Colonic mucosa (tissue), 4 donors: ENCODE measurements at regions not wholly inside any gene's neighbourhood (a gene's known extent, or its start where the extent isn't known, plus 50 kb on each side); places are given as distances from the start of the nearest gene placed in this dataset.

Experiments used
- DNase-seq: peaks from one replicate; pipeline ENCODE4 v3.0.0-alpha.2; 2020
- H3K27ac ChIP-seq: fragments of 200-600 bp; one replicate; pipeline ENCODE4 v1.8.0; 2021
- H3K27me3 ChIP-seq: fragments of 200-600 bp; one replicate; pipeline ENCODE4 v1.8.0; 2021
- H3K36me3 ChIP-seq: fragments of 200-600 bp; one replicate; pipeline ENCODE4 v1.8.0; 2021
- H3K4me1 ChIP-seq: fragments of 200-600 bp; one replicate; pipeline ENCODE4 v1.8.0; 2021; ENCODE audit warnings: mild to moderate bottlenecking
- H3K4me3 ChIP-seq: fragments of 200-600 bp; one replicate; pipeline ENCODE4 v1.8.0; 2021
- H3K9ac ChIP-seq, 2 donors: one replicate each; pipeline ENCODE4 v1.7.0; 2013; ENCODE audit warnings: control low read depth in 2 of 2, low read depth in 2 of 2, low read length in 2 of 2
- H3K9me3 ChIP-seq: fragments of 200-600 bp; one replicate; pipeline ENCODE4 v1.8.0; 2021
- intact Hi-C: fragments of 100-400 bp; cut with DNase I; formaldehyde crosslinking; loops from one replicate; pipeline ENCODE4 v1.14.1; 2022
- TF ChIP-seq, protein P1 (sequence below): fragments of 200-600 bp; IDR thresholded peaks from one replicate; pipeline ENCODE4 v1.8.0; 2022; ENCODE audit warnings: antibody characterized with exemption, mild to moderate bottlenecking
- donor health status: healthy.
- donor health status: DM: no; HTN: no; CAD: no.
- donor health status: DM: no; HTN: no; CAD: no.

DNA sequence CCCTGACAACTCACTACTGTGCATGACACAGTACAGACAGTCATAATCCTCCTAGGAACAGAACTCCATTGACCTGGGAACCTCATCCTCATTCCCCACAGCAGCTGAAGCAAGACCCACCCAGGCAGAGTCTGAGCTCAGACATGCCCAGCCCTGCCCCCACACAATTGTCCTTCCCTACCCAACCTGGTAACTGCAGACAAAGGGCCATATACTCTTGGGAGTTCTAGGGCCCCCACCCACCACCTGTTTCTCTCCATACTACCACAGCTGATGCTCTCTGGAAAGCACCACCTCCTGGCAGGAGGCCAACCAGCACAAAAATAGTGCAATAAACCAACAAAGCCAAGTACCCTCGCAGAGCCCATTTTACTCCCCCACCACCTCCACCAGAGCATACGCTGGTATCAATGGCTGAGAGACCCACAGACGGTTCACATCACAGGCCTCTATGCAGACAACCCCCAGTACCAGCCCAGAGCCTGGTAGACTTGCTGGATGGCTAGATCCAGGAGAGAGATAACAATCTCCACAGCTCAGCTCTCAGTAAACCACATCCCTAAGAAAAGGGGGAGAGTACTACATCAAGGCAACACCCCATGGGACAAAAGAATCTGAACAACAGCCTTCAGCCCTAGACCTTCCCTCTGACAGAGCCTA is 159.7 kb upstream of the CXADR start:
- Histone ChIP-seq H3K27me3 (no peaks in the 10 kb centered on the region), H3K27ac (no peak overlapping the region), H3K9ac (no peak overlapping the region), H3K4me1 (no peaks in the 10 kb centered on the region), H3K4me3 (no peak overlapping the region), H3K9me3 (no peaks in the 10 kb centered on the region), H3K36me3 (no peaks in the 10 kb centered on the region)
- intact Hi-C loops, result no loop called here
- no peak for DNase-seq
- TF ChIP-seq, protein P1, sequence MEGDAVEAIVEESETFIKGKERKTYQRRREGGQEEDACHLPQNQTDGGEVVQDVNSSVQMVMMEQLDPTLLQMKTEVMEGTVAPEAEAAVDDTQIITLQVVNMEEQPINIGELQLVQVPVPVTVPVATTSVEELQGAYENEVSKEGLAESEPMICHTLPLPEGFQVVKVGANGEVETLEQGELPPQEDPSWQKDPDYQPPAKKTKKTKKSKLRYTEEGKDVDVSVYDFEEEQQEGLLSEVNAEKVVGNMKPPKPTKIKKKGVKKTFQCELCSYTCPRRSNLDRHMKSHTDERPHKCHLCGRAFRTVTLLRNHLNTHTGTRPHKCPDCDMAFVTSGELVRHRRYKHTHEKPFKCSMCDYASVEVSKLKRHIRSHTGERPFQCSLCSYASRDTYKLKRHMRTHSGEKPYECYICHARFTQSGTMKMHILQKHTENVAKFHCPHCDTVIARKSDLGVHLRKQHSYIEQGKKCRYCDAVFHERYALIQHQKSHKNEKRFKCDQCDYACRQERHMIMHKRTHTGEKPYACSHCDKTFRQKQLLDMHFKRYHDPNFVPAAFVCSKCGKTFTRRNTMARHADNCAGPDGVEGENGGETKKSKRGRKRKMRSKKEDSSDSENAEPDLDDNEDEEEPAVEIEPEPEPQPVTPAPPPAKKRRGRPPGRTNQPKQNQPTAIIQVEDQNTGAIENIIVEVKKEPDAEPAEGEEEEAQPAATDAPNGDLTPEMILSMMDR, result no peak

DNA sequence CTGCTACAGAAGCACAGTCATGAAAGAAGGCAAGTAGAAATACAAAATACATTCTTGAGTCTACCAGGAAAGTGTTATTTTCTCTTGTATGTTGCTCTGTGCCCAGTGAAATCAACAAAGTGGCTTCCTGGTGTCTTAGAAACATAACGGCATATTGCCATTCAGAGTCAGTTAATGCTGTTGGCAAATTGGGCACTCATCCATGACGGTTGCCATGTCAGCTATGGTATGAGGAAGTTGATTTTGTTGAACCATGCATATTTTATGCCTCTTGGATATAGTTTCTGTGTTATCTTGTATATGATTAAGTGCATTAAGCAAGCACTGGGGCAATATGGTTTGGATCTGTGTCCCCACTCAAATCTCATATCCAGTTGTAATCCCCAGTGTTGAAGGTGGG is 153.1 kb upstream of the CXADR start:
- no peak for DNase-seq
- TF ChIP-seq, protein P1, result no peak
- intact Hi-C loops, result no loop called here
- Histone ChIP-seq H3K9me3 (no peaks in the 10 kb centered on the region), H3K27me3 (no peaks in the 10 kb centered on the region), H3K27ac (no peak overlapping the region), H3K4me3 (no peak overlapping the region), H3K36me3 (no peaks in the 10 kb centered on the region), H3K9ac (no peak overlapping the region), H3K4me1 (no peaks in the 10 kb centered on the region)

DNA sequence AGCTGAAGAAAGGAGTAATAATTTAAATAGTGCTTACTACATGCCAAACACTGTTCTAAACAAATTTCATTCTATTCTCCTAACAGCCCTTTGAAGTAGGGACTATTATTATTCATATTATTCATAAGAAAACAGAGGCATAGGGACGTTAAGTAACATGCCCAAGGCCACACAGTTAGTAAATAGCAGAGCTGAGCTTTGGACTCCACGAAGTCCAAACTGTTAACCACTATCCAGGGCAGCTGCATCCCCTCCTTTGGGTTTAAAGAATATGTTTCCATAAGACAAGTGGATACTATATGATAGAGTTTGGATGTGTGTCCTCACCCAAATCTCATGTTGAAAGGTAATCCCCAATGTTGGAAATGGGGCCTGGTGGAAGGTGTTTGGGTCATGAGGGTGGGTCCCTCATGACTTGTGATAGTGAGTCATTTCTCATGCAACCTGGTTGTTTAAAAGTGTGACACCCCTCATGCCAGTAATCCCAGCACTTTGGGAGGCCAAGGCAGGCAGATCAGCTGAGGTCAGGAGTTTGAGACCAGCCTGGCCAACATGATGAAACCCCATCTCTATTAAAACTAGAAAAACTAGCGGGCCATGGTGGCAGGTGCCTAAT is 144.0 kb upstream of the CXADR start:
- H3K4me3 ChIP-seq, result no peak overlapping the region
- DNase-seq, result no peak
- H3K9me3 ChIP-seq, result no peaks in the 10 kb centered on the region
- no peaks in the 10 kb centered on the region for H3K4me1 ChIP-seq
- TF ChIP-seq, protein P1, result no peak
- H3K27ac ChIP-seq, result no peak overlapping the region
- intact Hi-C loops, result no loop called here
- no peaks in the 10 kb centered on the region for H3K36me3 ChIP-seq
- H3K9ac ChIP-seq, result no peak overlapping the region
- no peaks in the 10 kb centered on the region for H3K27me3 ChIP-seq

DNA sequence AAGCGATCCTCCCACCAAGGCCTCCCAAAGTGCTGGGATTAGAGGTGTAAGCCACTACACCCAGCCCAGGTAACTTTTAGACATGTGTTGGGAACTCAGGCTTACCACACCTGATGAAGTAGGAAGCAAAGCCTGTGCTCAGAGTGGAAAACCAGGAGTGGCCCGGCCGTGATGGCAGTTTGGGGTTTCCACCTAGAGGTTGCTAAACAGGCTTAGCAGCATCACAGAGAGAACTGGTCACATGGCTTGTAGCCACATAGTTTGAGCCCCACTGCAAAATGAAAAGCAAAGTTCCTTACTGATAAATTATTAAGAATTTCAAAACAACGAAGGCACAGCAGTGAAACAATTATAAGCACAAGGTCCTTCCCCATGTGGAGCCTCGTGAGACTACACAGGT is 142.6 kb upstream of the CXADR start:
- Histone ChIP-seq H3K36me3 (no peaks in the 10 kb centered on the region), H3K27me3 (no peaks in the 10 kb centered on the region), H3K4me3 (no peak overlapping the region), H3K9me3 (no peaks in the 10 kb centered on the region), H3K27ac (no peak overlapping the region), H3K4me1 (no peaks in the 10 kb centered on the region), H3K9ac (no peak overlapping the region)
- DNase-seq, result no peak
- intact Hi-C loops, result no loop called here
- TF ChIP-seq, protein P1, result no peak

DNA sequence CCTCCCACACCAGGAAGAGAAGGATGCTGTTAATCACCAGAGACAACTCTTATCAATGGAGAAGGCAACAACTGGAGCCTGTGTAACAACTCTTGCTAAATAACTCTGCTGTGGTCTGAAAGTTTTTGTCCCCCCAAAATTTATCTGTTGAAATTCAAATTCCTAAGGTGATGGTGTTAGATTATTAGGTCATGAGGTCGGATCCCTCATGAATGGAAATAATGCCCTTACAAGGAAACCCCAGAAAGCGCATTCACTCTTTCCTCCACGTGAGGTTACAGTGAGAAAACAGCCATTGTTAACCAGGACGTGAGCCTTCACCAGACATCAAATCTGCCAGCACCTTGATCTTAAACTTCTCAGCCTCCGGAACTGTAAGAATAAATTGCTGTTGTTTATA is 141.9 kb upstream of the CXADR start:
- Histone ChIP-seq H3K9me3 (no peaks in the 10 kb centered on the region), H3K27me3 (no peaks in the 10 kb centered on the region), H3K36me3 (no peaks in the 10 kb centered on the region), H3K9ac (no peak overlapping the region), H3K4me1 (no peaks in the 10 kb centered on the region), H3K4me3 (no peak overlapping the region), H3K27ac (no peak overlapping the region)
- intact Hi-C loops, result no loop called here
- TF ChIP-seq, protein P1, result no peak
- DNase-seq, result no peak
